IPS-15b (cell line): ENCODE measurements at regions not wholly inside any gene's neighbourhood (a gene's known extent, or its start where the extent isn't known, plus 50 kb on each side); places are given as distances from the start of the nearest gene placed in this dataset.
"Not testable (repeated sequence)": the region's sequence is repeated elsewhere in the genome, so short reads cannot be mapped to it uniquely, and the experiment has no call there.

Experiments
- H3K27me3 ChIP-seq: one replicate; pipeline ENCODE4 v1.6.1; 2013; ENCODE audit warnings: low read length; ENCODE audit not compliant: control insufficient read depth, insufficient read depth
- H3K36me3 ChIP-seq: one replicate; pipeline ENCODE4 v1.6.1; 2013; ENCODE audit warnings: low read length; ENCODE audit not compliant: control insufficient read depth, insufficient read depth
- H3K4me1 ChIP-seq: one replicate; pipeline ENCODE4 v1.6.1; 2013; ENCODE audit warnings: mild to moderate bottlenecking, low read length; ENCODE audit not compliant: control insufficient read depth, insufficient read depth
- H3K4me3 ChIP-seq: one replicate; pipeline ENCODE4 v1.5.1; 2013; ENCODE audit warnings: low read depth, low read length
- H3K9ac ChIP-seq: one replicate; pipeline ENCODE4 v1.6.1; 2013; ENCODE audit warnings: low read depth, mild to moderate bottlenecking, low read length
- H3K9me3 ChIP-seq: one replicate; pipeline ENCODE4 v1.6.1; 2013; ENCODE audit warnings: mild to moderate bottlenecking, low read length; ENCODE audit not compliant: control insufficient read depth, insufficient read depth

DNA sequence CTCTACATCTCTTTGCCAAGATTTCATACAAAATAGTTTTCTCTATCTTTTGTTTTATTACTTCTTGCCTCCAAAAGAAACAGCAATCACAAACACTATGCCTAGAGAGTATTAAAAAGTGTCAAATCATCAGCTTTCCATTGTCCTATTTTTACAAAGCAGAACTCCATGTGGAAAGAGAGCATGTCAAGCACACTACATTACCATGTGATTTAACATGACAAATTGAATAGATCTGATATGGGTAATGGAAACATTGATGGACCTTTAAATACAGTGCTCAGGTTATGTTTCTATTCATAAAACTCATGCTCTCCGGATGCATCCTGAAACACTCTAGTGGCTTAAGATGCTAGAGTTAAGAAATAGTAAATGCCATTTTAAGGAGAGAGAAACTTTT is 791.4 kb upstream of the CTNND2 start:
- Histone ChIP-seq H3K9ac (no peak overlapping the region), H3K27me3 (no peaks in the 10 kb centered on the region), H3K4me1 (no peaks in the 10 kb centered on the region), H3K9me3 (no peaks in the 10 kb centered on the region), H3K4me3 (no peak overlapping the region), H3K36me3 (no peaks in the 10 kb centered on the region)

DNA sequence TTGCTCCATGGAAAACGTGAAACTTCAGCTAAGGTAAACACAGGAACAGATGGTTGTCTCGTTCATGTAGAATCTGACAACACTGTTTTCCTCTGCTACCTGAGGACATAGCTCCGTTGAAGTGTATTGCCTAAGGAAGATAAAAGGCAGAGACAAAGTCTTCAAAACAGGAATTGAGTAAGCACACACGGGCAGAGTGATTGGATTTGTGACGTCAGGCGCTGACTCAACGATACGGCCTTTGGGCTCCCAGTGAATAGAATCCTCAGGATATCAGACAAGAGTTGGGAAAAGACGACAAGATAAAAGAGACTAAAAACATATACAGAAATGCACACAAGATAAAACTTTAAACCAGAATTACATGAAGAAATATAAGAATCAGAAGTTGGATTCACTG is 787.1 kb upstream of the CTNND2 start:
- H3K27me3 ChIP-seq: no peaks in the 10 kb centered on the region
- no peaks in the 10 kb centered on the region for H3K36me3 ChIP-seq
- H3K4me1 ChIP-seq: no peaks in the 10 kb centered on the region
- H3K9ac ChIP-seq: no peak overlapping the region
- H3K9me3 ChIP-seq: no peaks in the 10 kb centered on the region
- no peak overlapping the region for H3K4me3 ChIP-seq

DNA sequence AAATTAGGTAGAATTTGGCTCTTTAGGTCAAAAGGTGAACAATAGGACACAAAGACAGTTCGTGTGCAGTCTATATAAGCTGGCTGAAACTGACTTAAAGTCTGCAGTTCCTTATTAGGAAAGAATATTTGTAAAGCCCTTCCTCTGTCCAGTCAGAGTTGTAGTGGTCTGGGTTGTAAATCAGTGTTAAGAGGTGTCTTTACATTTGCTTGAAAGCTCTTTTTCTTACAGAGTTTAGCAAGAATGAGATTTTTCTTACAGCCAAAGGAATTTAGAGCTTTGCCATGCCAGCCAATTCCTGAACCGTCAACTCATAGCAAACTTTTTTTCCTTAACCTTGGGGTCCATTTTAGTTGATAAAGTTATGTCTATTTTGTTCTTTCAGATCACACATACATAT is 786.1 kb upstream of the CTNND2 start:
- H3K9ac ChIP-seq: no peak overlapping the region

DNA sequence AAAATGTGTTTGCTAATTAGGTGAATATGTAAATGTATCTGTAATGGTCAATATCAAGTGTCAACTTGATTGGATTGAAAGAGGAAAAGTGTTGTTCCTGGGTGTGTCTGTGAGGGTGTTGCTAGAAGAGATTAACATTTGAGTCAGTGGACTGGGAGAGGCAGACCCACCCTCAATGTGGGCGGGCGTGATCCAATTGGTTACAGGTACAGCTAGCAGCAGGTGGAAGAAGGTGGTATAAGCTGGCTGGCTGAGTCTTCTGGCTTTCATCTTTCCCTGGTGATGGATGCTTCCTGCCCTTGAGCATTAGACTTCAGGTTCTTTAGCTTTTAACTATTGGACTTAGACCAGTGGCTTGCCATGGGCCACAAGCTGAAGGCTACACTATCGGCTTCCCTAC is 779.0 kb upstream of the CTNND2 start:
- H3K4me3 ChIP-seq: no peak overlapping the region
- no peak overlapping the region for H3K9ac ChIP-seq
- no peaks in the 10 kb centered on the region for H3K27me3 ChIP-seq
- peaks cover 8% of the 10 kb centered on the region for H3K4me1 ChIP-seq
- H3K9me3 ChIP-seq: no peaks in the 10 kb centered on the region
- H3K36me3 ChIP-seq: no peaks in the 10 kb centered on the region

More for the DNA sequence above, 786.1 kb upstream of the CTNND2 start:
- H3K9me3 ChIP-seq: no peaks in the 10 kb centered on the region
- no peak overlapping the region for H3K4me3 ChIP-seq
- H3K27me3 ChIP-seq: no peaks in the 10 kb centered on the region
- no peaks in the 10 kb centered on the region for H3K36me3 ChIP-seq
- H3K4me1 ChIP-seq: no peaks in the 10 kb centered on the region

DNA sequence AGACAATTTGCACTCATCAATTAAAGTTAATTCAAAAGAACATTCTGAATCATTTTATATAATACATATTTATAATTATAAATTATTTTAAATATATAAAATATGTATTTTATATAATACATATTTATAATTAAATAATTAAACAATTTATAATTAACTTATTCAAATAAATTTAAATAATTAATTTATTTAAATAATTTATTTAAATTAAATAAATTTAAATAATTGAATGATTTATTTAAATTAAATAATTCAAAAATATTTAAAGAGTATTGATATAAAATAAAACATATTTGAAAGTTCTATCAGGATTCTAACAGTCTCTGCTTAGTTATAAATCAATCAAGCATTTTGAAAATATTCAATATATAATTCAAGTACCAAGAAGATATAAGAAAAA is 775.5 kb upstream of the CTNND2 start:
- Histone ChIP-seq H3K9me3 (no peaks in the 10 kb centered on the region), H3K36me3 (no peaks in the 10 kb centered on the region), H3K27me3 (no peaks in the 10 kb centered on the region), H3K9ac (no peak overlapping the region), H3K4me3 (no peak overlapping the region), H3K4me1 (peaks cover 16% of the 10 kb centered on the region)

DNA sequence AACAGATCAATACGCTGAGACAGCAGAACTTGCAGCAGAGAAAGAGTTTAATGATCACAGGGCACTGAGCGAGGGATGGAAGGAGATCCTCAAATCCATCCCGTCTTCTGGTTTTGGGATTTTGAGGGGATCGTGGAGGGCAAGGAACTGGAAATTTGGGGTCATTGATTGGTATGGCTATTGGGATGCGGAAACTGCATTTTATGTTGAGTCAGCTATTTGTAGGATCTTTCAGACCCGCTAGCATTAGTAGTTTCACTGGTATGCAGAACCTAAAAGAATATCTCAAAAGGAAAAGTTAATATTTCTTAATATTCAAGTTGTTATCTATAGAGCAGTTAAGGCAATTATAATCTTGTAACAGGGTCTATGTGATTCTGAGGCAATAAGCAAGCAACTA is 771.7 kb upstream of the CTNND2 start:
- Histone ChIP-seq H3K9me3 (no peaks in the 10 kb centered on the region), H3K36me3 (peaks cover 6% of the 10 kb centered on the region), H3K4me3 (no peak overlapping the region), H3K27me3 (no peaks in the 10 kb centered on the region), H3K9ac (no peak overlapping the region), H3K4me1 (peaks cover 28% of the 10 kb centered on the region)

DNA sequence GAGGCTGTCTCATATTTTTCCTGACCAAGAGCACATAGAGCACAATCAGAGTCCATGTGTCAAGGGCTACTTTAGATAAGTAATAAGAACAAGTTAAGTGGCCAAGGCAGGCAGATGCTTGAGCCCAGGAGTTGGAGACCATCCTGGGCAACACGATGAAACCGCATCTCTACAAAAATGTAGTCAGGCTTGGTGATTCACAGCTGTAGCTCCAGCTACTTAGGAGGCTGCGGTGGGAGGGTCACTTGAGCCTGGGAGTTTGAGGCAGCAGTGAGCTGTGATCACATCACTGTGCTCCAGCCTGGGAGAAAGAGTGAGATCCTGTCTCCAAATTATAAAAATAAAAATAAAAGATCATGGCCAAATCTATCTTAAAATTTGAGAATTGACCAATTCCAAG is 767.9 kb upstream of the CTNND2 start:
- peaks cover 6% of the 10 kb centered on the region for H3K36me3 ChIP-seq
- no peaks in the 10 kb centered on the region for H3K27me3 ChIP-seq
- peaks cover 52% of the 10 kb centered on the region for H3K4me1 ChIP-seq
- H3K9ac ChIP-seq: no peak overlapping the region
- no peak overlapping the region for H3K4me3 ChIP-seq
- H3K9me3 ChIP-seq: no peaks in the 10 kb centered on the region

DNA sequence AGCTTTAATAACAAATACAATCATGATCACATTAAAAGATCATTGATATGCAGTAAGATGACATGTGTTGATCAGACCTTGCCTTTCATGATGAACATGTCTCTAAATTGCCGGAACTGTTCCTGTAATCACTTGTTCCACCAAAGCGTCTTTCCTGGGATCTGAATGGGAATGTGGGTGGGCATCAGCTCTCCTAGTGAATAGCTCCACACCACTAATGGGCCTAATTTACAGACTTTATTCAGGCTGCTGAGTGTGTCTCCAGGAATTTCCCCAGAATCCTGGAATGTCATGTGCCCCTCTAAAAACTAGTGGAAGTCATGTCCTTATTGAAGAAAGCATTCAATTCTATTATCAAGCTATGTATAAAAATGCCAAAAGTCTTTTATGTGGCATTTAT is 765.1 kb upstream of the CTNND2 start:
- Histone ChIP-seq H3K4me3 (peak overlapping the region; percentile 24), H3K4me1 (peaks cover 45% of the 10 kb centered on the region), H3K27me3 (no peaks in the 10 kb centered on the region), H3K9me3 (no peaks in the 10 kb centered on the region), H3K36me3 (peaks cover 8% of the 10 kb centered on the region), H3K9ac (peak overlapping the region; percentile 40)

DNA sequence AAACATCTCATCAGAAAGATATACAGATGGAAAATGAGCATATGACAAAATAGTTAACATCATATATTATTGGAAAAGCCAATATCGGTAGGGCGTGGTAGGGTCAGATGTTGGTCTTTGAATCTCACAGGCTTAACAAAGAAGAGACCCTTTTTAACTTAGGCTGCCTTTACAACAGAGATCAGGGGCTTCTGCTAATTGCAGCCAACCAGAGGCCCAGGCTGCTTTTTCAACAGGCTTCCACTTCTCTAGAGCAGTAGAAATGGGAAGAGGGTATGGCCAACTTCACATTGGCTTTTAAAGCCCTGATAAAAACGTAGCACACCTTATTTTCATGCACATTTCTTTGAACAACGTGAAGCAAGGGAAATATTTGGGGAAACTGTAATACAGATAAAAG is 764.3 kb upstream of the CTNND2 start:
- peaks cover 45% of the 10 kb centered on the region for H3K4me1 ChIP-seq
- peaks cover 6% of the 10 kb centered on the region for H3K36me3 ChIP-seq
- peak overlapping the region; percentile 60 for H3K9ac ChIP-seq
- peak overlapping the region; percentile 24 for H3K4me3 ChIP-seq
- H3K9me3 ChIP-seq: no peaks in the 10 kb centered on the region
- no peaks in the 10 kb centered on the region for H3K27me3 ChIP-seq

DNA sequence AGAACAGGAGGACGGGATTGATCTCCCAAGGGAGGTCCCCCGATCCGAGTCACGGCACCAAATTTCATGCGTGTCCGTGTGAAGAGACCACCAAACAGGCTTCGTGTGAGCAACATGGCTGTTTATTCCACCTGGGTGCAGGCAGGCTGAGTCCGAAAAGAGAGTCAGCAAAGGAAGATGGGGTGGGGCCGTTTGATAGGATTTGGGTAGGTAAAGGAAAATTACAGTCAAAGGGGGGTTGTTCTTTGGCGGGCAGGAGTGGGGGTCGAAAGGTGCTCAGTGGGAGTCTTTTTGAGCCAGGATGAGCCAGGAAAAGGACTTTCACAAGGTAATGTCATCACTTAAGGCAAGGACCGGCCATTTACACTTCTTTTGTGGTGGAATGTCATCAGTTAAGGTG is 763.6 kb upstream of the CTNND2 start:
- peak overlapping the region; percentile 90 for H3K9ac ChIP-seq
- not testable (repeated sequence) for H3K27me3 ChIP-seq, H3K9me3 ChIP-seq, H3K36me3 ChIP-seq
- H3K4me3 ChIP-seq: peak overlapping the region; percentile 68
- peaks cover 40% of the 10 kb centered on the region for H3K4me1 ChIP-seq

DNA sequence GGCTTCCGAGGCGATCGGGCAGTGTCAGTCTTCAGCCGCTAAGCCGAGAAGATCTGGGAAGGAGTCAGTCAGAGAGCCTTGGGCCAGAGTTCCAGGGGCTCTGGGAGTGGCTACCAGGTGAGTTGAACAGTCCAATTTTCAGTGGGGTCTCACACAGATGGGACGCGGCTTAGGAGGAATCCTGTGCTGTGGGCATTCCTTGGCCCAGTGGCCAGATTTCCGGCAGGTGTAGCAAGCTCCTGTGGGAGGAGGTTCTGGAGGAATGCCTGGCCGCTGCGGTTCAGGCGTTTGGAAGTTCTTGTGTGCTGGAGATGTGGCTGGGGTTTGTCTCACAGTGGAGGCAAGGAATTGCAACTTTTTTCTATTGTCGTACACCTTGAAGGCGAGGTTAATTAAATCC is 761.5 kb upstream of the CTNND2 start:
- peaks cover 22% of the 10 kb centered on the region for H3K4me1 ChIP-seq
- peaks cover 14% of the 10 kb centered on the region for H3K36me3 ChIP-seq
- H3K9ac ChIP-seq: peak overlapping the region; percentile 83
- H3K9me3 ChIP-seq, H3K27me3 ChIP-seq: not testable (repeated sequence)
- H3K4me3 ChIP-seq: peak overlapping the region; percentile 68

DNA sequence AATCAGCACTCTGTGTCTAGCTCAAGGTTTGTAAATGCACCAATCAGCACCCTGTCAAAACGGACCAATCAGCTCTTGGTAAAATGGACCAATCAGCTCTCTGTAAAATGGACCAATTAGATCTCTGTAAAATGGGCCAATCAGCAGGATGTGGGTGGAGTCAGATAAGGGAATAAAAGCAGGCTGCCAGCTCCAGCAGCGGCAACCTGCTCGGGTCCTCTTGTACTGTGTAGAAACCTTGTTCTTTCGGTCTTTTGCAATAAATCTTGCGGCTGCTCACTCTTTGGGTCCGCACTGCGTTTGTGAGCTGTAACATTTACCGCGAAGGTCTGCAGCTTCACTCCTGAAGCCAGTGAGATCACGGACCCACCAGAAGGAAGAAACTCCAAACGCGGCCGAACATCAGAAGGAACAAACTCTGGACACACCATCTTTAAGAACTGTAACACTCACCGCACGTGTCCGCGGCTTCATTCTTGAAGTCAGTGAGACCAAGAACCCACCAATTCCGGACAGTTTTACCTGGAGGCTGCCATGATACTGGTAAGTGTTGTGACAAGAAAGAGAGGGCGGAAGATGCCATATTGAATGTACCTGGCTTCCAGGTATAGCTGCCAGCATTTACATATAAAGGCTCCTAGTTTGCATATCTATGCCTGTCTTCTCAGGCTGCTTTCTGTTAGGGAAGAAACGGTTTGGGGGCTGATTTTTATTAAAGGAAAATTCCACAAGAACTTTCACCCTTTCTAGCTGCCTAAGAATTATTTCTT is 758.5 kb upstream of the CTNND2 start:
- peak overlapping the region; percentile 69 for H3K4me3 ChIP-seq
- no peaks in the 10 kb centered on the region for H3K27me3 ChIP-seq
- H3K9ac ChIP-seq: peak overlapping the region; percentile 62
- H3K4me1 ChIP-seq: no peaks in the 10 kb centered on the region
- no peaks in the 10 kb centered on the region for H3K9me3 ChIP-seq
- peaks cover 14% of the 10 kb centered on the region for H3K36me3 ChIP-seq
